ENCODE measurements at regions not wholly inside any gene's neighbourhood (a gene's known extent, or its start where the extent isn't known, plus 50 kb on each side); places are given as distances from the start of the nearest gene placed in this dataset.
"Not testable (repeated sequence)": the region's sequence is repeated elsewhere in the genome, so short reads cannot be mapped to it uniquely, and the experiment has no call there.

- DNase-seq = no peak
Observed at GRCh38 chr5:92378966-92379611, 996.0 kb upstream of the ARRDC3 start.

DNA sequence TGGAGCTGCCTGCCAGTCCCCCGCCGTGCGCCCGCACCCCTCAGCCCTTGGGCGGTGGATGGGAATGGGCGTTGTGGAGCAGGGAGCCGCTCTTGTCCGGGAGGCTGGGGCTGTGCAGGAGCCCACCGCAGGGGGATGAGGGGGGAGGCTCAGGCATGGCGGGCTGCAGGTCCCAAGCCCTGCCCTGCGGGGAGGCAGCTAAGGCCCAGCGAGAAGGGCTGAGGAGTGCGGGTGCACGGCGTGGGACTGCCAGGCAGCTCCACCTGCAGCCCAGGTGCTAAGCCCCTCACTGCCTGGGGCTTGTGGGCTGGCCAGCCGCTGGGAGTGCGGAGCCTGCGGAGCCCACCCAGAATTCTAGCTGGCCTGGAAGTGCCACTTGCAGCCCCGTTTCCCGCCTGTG, 991.7 kb upstream of the ARRDC3 start:
- DNase-seq = no peak

- DNase-seq = no peak
Observed at GRCh38 chr5:92372766-92373165, 989.6 kb upstream of the ARRDC3 start.

DNA sequence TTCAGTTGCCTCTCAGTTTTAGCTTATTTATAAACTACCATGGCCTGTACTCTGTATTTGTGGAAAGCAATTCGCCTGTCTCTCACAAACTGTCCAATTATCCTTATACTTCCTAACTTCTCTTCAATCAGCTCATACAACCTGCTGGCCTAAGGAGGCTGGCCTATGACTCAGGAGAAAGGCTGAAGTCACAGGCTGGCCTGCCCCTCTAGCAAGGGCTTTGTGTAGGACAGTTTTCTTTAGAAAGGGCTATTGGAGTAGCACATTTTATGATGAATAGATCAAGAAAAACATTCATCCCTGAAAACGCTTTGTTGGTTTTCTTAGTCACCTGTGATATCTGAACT, 988.7 kb upstream of the ARRDC3 start:
- no peak for DNase-seq

DNA sequence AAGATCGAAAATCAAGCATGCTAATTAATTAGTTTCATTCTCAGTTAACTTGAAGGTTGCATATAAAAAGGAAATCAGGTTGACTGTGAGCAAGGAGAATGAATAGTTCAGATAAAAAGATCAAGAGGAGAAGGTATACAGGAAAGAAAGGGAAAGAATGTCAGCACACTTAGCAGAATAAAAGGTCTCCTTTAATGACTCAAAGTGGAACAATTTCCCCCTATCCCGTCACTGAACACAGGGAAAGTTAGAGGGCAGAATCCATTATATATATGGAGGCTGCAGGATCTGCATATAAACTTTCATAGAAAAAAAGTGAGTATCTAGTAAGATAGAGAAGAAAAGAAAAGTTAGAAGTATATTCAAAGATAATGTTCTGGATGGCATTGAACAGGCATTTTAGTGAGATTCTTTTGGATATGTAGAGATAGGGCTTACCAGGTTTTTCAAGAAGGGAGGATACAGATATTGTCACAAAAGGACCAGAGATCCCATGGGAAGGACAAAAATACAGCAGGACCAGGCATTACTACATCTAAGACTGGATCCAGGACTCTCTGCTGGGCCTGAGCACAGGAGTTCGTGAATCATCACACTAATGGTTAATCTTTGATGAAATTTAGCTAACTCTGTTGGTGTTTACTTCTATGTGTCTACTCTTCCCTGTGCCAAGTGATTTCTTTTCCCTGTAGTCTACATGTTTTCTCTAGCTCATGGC, 988.2 kb upstream of the ARRDC3 start:
- no peak for DNase-seq

GRCh38 chr5:92370032-92370431, 986.9 kb upstream of the ARRDC3 start:
- no peak for DNase-seq

- no peak for DNase-seq
Observed at GRCh38 chr5:92369587-92369986, 986.5 kb upstream of the ARRDC3 start.

- no peak for DNase-seq
Observed at GRCh38 chr5:92364986-92365550, 982.0 kb upstream of the ARRDC3 start.

- peak; percentile 17 for DNase-seq
Observed at GRCh38 chr5:92353107-92354030, 970.3 kb upstream of the ARRDC3 start.

DNA sequence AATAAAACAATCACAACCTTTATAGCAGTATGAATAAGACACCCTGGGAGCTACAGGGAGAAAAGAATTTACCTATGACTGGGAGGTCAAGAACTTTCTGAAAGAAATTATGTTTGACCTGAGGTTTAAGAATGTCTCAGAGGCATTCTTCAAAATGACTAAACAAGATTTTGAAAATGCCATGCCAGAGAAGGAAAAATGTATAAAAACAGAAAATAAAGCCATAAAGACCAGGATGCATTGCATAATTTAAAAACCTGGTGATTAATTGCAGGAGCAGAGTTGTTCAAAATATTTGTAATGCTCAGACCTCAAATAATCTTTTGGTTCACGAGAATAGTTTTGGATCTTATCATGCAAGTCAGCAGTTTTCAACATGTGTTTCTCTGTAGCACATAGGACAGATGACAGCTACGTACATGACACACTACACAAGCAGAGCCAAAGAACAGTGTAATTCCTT, 954.7 kb upstream of the ARRDC3 start:
- DNase-seq = peak; percentile 3

DNA sequence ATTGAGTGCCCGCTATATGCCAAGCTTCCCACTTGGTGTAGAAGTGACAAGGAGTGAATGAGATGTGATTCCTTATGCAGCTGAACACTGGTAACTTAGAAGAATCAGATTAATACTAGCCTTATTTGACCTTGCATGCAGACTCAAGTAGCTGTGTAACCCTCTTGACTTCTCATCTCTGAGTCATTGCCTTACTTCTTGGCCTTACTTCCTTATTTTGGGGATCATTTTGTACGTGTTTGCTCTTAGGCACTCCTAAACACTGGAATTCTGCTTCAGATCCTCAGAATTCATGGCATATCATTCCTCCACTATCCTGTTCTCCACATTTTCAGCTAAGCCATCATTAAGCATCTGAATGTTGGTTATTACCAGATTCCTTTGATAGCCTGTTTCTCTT, 948.9 kb upstream of the ARRDC3 start:
- peak; percentile 13 for DNase-seq

DNA sequence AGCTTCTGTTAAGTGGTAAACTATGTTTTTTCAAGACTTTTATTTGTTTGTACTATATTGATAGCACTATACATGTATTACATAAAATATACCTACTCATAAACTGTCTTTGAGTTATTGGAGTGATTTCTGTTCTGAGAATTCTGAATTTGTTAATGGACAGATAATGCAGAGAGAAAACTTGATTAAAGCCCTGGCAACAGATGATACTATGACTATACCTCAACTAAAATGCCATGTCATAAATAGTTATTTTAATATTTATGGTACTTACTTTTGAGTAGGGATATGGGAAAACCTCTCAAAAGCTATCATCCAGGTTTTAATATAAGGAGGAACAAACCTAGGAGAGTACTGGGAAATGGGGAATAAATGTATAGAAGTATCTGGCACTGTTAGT, 947.2 kb upstream of the ARRDC3 start:
- no peak for DNase-seq

- no peak for DNase-seq
Observed at GRCh38 chr5:92329759-92330158, 946.6 kb upstream of the ARRDC3 start.

GRCh38 chr5:92328584-92329259, 945.6 kb upstream of the ARRDC3 start:
- no peak for DNase-seq

- no peak for DNase-seq
Observed at GRCh38 chr5:92320446-92320845, 937.3 kb upstream of the ARRDC3 start.

DNA sequence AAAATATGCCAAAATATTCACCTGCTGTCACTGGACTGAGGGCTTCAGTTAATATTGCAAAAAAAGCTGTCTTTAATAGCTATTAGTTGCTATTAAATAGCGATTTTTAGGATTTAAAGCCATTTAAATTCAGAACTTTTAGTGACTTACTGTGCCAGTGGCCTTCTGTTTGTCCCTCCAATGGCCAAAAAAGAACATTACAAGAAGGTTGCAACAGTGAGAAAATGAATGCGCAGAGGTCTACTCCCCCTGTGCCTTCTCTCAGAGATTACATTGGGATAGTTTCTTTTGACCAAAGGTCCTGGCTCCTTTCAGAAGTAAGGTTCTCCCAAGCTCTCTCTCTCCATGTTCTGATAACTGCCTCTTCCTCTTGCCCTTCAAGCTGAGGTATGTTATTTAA, 930.3 kb upstream of the ARRDC3 start:
- no peak for DNase-seq

GRCh38 chr5:92309336-92309991, 926.3 kb upstream of the ARRDC3 start:
- DNase-seq = peak; percentile 48

DNA sequence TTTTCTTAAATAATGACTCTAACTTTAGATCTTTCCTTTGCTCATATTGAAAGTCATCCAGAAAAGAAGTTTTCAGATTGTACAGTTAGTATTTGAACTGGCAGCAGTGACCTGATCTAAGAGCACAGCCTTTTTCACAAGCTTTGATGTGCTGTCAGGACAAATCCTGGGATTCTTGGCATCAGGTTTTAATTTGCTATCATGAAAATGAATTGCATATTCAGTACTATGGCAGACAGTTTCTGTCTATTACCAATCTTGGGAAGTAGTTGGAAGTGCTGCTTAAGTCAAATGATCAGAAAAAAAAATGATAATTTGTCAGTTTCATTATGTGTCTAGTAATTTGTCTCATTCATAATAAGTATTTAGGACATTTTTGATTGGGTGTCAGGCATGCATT, 925.6 kb upstream of the ARRDC3 start:
- DNase-seq = no peak

DNA sequence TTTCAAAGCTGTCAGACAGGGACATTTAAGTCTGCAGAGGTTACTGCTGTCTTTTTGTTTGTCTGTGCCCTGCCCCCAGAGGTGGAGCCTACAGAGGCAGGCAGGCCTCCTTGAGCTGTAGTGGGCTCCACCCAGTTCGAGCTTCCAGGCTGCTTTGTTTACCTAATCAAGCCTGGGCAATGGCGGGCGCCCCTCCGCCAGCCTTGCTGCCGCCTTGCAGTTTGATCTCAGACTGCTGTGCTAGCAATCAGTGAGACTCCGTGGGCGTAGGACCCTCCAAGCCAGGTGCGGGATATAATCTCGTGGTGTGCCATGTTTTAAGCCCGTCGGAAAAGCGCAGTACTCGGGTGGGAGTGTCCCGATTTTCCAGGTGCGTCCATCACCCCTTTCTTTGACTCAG, 919.2 kb upstream of the ARRDC3 start:
- DNase-seq = not testable (repeated sequence)

DNA sequence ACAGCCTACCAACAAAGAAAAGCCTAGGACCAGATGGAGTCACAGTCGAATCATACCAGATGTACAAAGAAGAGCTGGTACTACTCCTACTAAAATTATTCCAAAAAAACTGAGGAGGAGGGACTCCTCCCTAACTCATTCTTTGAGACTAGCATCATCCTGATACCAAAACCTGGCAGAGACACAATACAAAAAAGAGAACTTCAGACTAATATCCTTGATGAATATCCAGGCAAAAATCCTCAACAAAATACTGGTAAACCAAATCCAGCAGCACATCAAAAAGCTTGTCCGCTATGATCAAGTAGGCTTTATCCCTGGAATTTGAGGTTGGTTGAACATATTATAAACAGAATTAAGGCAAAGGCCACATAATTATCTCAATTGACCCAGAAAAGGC, 900.4 kb upstream of the ARRDC3 start:
- no peak for DNase-seq

GRCh38 chr5:92271750-92272149, 888.6 kb upstream of the ARRDC3 start:
- DNase-seq = not testable (repeated sequence)

DNA sequence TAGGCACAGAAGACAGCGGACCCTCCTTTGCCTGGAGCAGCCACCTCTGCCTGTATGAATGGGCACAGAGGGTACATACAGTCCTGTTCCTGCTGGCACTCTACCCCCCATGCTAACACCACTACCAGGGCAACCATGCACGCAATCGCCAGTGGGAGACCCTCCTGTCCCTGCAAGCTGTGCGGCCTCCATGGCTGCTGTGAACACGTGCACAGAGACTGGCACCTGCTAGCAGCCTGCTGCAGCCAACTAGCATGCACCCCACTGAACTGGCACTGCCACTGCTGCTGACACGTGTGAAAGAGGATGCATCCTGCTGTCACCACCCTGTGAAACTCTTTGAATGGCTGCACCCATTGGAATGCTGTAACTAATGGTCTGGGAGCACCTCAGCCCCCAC, 885.2 kb upstream of the ARRDC3 start:
- DNase-seq = no peak

Data from fibroblast of skin of back (primary cell).